GM19238 (cell line): ENCODE measurements at regions not wholly inside any gene's neighbourhood (a gene's known extent, or its start where the extent isn't known, plus 50 kb on each side); places are given as distances from the start of the nearest gene placed in this dataset.

Source experiments
- DNase-seq: peaks from one replicate; pipeline ENCODE4 v3.0.0; 2011; ENCODE audit warnings: low spot score; ENCODE audit not compliant: insufficient read length

DNA sequence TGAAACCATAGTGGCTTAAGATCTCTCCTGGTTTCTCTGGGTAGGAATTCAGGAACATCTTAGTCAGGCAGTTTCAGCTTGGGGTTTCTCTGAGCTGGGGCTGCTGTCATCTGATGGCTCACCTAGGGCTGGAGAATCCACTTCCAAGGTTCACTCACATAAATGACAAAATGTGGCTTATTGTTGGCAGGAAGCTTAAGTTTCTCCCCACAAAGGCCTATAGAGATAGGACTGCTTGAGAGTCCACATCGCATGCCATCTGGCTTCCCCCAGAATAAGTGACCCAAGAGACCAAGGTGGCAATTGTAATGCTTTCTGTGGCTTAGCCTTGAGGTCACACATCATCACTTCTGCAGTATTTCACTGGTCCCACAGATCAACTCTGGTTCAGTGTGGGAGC is 131.4 kb downstream of the EDN1 start:
- no peak for DNase-seq

DNA sequence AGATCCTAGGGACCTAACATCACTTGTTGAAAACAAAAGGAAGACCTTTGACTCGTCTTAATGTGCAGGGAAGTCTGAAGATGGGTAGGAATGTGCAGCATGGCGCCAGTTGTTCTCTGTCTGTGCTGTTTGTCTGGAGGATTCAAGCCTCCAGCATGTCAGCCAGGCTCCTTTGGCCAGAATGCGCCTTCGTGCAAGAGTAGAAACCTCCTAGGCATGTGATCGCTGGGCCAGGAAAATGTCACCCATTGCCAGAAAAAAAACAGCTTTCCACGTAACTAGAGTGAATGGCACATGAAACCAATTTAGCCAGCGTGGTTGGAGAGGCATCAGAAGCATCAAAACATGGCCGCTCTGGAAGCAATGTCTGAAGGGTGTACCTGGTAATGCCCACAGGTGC is 132.7 kb downstream of the EDN1 start:
- DNase-seq, result no peak

DNA sequence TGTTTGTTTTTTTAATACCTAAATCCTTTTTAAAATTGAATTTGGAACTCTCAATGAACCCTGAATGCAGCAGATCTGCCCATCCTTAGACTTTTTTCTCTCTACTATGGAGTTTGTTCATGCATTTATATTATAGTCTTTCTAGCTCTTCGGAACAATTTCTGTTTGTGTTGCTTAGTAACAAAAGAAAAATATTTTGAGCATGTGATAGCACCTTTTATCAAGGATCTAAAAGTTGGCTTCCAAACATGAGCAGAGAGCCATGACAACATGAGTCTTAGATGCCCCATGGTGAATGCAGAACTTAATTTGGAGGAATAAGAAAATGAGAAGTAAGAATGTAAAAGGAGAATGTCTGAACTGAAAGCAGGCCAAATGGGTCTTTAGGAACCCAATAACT is 133.7 kb downstream of the EDN1 start:
- no peak for DNase-seq

DNA sequence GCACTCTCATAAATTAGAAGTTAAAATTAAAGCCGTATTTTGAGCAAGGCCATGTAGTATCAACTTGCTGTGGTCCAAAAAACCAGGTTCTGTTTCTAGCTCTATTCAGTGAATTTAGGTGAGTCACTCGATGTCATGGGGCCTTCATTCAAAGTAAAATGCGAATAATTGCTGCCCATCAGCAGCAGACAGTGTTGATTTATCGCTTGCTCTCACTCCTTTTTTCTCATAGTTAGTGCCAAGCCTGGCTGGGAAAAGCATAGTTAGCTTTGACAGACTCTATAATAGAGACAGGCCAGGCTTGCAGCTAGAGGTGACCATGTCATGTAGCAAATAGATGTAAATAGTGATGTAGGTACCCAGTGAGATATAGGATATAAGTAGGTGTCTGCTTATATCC is 136.0 kb downstream of the EDN1 start:
- DNase-seq, result no peak

DNA sequence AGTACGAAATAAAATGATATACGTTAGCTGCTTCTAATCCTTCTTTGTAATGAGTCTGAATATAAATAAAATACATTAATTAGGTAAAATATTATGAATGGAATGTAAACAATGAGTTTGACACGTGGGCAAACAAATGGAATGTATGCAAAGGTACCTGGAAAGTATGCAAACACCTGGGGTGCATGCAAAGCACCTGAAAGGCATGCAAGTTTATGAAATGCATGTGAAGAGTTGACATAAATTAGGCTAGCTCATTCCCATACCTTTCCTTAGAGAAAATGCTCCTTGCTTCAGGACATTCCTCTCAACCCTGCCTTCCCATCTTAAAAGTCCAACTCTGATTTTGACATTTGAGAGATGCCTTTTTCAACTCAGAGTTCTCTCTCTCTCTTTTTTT is 140.9 kb downstream of the EDN1 start:
- DNase-seq, result no peak

GRCh38 chr6:12436224-12436623 is 146.1 kb downstream of the EDN1 start:
- DNase-seq, result no peak

- DNase-seq, result no peak
These were observed 146.5 kb downstream of the EDN1 start for GRCh38 chr6:12436683-12437082.

DNA sequence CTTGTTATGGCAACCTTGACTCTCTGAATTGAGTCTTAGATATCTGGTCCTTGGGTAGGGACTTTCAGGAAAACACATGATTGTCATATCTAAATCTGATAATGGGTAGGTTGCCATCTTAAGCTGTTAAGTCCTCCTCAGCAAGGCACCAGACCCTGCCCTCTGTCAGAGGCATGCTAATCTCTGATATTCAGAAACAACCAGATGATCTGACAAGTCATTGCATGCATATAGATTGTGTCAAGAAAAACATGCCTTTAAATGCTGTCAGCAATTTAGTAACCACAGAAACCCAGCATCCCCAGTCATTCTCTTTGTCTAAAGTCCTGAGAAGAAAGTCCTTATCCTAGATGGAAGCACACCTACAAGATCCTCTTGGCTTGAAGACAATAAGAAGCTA is 149.1 kb downstream of the EDN1 start:
- no peak for DNase-seq

DNA sequence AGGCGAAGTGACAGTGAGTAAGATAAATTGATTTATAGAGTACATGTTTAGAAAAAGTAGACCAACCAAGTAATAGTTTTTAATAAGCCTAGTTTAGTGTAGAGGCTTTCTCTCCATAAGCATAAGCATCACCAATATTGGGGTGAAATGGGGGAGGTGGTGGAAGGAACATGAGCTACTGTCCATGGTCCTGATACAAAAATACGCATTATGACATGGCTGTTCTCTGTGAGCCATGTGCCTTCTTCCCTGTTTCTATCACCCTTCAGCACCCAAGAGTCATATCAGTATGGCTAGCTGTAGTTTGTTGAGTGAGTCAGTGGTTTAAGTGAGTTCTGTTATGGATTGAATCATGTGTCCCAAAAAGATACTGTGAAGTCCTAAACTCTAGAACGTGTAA is 150.8 kb downstream of the EDN1 start:
- no peak for DNase-seq

- no peak for DNase-seq
These were observed 152.3 kb downstream of the EDN1 start for GRCh38 chr6:12442455-12442854.

- no peak for DNase-seq
These were observed 156.2 kb downstream of the EDN1 start for GRCh38 chr6:12446394-12446793.

- no peak for DNase-seq
These were observed 159.3 kb downstream of the EDN1 start for GRCh38 chr6:12449447-12449846.

DNA sequence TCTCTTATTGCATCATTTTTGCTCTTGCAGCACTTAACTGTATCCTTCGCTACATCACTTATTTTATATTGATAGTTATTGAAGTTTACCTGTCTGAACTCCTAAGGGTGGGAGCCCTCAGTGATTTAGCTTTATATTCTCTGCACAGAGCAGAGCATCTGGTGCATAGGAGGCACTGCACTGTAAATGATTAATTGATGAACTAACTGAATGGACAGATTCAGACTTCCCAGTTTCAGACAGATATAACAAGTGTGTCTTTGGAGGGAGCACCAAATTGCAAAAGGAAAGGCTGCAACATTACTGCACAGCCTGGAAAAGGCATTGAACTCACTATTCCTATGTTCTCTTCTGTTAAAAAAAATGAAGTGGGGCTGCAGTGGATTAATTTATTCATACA is 160.3 kb downstream of the EDN1 start:
- no peak for DNase-seq

- no peak for DNase-seq
These were observed 166.2 kb downstream of the EDN1 start for GRCh38 chr6:12456343-12456742.

DNA sequence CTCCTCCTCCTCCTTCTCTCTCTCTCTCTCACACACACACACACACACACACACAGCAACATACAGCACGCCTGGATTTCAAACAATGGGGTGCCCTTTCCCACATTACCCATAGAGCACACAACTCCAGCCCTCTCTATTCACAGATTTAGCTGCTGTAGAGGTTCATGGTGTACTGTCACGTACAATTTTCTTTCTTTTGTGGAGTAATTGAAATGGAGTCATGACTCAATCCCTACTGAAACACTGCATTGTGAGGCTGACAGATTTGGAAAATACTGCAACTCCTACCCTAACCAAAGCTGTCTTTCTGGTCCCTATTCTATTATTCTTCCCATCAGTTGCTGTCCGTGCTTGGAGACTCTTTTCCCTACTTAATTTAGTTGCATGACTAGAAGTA is 166.9 kb downstream of the EDN1 start:
- DNase-seq, result no peak

- no peak for DNase-seq
These were observed 168.4 kb downstream of the EDN1 start for GRCh38 chr6:12458558-12458957.

DNA sequence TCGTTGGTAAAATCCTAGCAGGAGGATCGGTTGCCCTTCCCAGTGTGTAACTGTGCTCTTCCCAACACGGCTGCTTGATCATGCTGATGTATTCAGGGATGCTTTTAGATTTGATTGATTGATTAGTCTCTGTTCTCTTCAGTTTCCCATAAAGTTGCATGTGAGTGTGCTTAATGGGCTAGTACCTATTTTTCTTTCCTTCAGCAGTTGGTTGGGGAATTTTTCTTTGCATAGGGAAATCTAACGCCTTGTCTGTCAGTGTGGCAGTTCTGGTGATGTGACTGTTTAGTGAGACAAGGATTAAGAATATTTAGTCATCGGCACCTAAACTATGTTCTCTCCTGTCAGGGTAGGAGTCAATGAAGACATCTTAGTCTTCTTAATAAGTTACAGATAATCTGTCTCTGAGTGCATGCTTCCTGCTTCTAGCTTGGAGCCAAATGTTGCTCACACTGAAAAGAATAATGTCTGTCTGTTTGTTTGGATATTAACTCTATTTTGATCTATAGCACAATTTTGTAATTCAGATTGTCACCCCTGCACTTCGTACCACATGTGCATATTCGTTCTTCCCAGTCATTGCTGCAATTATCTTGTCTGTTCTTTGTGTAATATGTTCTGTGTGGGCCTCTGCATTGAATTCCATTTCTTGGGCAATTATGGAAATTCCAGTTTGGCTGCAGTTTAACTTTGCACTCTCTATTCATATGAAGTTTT is 169.9 kb downstream of the EDN1 start:
- DNase-seq, result no peak

DNA sequence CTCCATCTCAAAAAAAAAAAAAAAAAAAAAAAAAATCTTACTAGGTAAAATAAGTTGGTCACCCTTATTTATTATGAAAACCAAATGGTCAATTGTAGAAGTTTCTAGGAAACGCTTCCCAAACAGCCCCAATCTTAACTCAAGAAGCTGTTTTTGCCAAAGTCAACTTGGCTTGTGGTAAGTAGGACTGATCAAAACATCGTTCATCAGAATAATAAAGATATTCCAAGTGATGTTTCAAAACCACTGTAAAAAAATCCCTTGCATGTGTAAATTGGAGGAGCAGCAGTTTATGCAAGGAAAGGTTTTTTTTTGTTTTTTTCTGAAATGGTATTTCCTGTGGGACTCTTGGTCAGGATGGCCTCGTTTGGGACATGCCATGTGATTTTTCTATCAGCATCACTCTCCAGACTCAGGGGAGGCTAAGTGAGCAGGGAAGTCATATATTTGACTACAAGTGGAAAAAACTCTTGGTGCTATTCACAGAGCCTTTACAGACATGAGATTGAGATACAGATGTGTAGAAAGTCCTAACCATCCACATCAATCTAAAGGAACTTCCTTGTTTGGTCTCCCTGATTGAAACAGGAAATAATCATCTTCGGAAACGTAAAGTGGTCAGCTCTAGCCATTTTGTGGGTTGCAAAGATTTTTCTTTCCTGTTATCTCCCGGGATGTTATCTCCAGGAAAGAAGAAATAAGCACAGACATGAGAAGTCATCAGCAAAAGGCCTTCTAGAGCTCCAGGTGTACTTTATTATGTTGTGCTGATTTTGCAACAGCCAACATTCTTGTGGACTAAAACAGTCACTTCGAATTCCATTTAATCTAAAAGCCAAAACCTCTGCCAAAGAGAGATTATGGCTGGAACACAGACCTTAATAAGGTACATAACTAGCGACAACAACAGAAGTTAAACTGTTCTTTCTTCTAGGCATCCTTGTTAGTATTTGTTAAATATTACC is 177.8 kb downstream of the EDN1 start:
- no peak for DNase-seq

DNA sequence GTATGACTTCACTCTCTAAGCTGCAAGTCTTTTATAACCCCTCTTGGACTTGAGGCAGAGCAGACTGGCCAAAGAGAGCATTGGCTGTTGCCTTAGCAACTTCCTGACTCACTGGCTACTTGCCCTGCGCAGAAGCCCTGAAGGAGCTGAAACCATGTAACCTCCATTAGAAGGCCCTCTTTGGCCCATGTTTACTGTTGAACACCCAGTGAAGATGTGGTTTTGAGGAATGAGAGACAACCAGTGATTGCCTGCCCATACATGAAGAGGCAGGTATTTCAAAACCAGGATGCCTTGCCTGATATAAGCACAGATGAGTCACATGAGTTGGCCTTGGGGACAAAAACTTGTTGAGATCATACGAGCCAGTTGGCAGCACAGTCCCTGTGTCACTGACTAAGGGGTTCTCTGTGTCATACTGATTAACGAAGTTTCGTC is 182.5 kb downstream of the EDN1 start:
- DNase-seq, result no peak

DNA sequence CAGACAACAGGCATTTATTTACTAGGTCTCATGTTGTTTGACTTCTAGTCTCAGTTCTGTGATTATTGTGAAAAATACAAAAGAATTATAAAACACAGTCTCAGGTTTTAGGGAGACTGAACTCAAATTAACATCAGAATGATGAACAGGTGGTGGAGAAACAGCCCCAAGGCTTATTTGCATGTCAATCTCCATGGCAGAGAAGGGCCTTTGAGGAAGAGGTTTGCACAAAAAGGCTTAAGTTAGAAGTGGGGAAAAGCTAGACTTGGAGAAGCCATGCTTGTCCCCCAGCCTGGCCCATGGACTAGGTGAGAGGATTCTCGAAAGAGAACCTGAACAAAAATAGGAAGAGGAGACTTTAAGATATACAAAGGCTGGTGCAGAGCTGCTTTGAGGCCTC is 183.3 kb downstream of the EDN1 start:
- DNase-seq, result no peak

GRCh38 chr6:12474167-12475140 is 184.3 kb downstream of the EDN1 start:
- no peak for DNase-seq
